ENCODE measurements at regions not wholly inside any gene's neighbourhood (a gene's known extent, or its start where the extent isn't known, plus 50 kb on each side); places are given as distances from the start of the nearest gene placed in this dataset.

DNA sequence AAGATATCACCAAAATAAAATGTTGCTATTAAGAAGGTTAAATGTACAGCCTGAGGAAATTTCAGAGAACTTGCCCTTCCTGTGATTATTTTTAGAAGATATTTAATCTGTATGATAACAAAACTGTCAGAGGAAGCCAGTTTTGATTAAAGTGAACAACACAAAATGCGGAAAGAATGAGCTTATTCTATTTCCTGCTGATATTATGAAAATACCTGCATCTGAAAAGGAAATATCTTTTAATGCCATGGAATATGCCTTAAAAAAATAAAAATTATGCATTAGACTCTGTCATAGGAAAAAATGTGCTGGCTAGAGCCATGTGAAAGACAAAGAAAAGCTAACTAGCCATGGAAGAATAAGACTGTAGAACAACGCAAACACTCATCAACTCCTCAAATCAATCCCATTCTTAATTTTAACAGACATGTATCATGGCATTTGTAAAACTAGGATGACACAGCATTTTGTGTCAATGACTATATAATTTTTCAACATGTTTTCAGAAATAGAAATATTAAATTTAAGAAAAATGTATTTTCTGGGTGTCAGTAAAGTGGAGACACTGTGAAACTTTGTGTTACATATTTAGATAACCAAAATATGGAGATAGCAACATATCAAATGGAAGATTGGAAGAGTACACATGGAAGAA lies 1768.2 kb downstream of the SUCLG1 start:
- DNase-seq (ENCODE audit: low read depth) = no peak

DNA sequence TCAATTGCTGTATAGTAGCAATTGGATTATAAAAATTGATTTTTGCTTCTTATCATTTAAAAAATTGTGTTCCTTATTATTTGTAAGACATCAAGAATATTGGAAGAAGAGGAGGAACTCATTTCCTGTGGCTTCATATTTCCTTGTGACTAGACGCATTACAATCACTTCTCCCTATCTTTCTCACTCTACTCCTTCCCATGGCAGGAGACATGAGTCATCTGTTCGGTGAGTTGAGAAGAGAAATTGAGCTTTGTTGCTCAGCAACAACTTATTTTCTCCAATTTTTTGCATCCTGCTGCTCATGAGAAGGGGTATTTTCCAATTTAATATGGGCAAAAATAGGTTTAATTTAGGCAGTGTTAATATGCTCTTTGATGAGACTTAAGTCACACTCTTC lies 1783.9 kb downstream of the SUCLG1 start:
- peak; percentile 24 for DNase-seq (ENCODE audit: low read depth)

DNA sequence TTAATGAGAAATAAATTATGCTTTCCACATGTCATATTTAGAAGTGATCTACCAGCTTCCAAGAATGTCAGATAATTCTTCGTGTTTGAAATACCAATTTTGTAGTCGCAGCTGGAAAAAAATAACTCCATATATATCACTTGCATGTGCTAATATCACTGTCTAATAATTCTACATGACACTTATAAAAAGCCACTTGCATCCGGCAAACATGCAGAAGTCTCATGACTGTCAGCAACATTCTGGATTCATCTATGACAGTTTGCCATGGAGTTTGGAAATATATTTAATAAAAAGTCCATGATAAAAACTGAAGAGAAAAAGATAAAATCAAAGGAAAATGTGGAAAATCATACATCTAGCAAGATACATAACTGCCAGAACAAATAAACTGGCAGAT lies 1784.4 kb downstream of the SUCLG1 start:
- DNase-seq (ENCODE audit: low read depth) = no peak

DNA sequence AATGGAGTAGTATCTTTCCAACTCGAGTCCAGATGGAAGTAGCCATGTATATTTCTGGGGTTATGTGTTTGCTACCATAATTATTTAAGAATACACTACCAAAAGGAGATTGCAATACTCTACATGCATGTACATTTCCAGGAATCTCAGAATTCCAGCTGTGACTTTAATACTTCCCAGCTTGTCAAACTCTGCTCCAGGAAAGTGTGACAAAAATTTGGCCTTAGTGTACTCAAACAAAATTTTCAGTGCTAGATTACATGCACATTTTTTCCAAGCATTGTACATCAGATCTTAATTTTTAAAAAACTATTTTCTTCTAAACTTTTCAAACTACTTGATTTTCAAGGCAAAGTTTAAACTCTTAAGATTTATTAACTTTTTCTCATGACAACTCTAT lies 1791.6 kb downstream of the SUCLG1 start:
- no peak for DNase-seq (ENCODE audit: low read depth)

DNA sequence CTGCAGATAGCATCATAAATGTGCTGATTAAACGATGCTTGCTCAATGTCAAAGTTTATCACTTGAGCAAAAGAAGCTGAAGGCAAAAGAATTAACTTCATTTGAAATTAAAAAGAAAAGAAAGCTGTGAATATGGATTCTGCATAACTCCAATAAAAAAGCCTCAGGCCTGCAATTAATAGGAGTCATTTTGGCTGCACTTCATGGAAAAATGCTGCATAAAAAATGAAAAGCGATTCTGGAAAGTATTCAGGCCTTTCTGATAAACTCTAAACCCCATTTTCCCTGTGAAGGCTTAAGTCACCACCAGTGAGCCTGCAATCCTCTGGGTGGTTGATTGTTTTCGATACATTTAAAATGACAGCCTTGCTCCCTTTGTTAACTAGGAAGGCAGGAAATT lies 1793.4 kb downstream of the SUCLG1 start:
- DNase-seq (ENCODE audit: low read depth) = no peak

DNA sequence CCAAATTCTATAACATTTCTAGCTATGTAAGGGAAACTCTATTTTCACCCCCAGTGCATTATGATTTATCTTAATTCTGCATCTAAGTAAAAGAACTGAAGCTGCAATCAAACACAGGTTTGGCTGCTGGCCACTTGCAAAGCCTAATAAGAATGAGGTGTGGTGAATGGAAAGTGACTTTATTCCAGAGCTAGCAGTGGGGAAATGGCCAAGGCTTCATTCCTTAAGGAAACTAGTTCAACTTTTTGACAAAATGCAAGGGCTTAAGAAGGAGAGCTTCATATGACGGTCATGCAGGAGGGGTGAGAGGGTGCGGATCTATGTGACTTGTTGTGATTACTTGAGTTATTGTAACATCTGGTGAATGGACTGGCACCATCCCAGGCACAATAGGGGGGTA lies 1802.0 kb downstream of the SUCLG1 start:
- DNase-seq (ENCODE audit: low read depth) = no peak

DNA sequence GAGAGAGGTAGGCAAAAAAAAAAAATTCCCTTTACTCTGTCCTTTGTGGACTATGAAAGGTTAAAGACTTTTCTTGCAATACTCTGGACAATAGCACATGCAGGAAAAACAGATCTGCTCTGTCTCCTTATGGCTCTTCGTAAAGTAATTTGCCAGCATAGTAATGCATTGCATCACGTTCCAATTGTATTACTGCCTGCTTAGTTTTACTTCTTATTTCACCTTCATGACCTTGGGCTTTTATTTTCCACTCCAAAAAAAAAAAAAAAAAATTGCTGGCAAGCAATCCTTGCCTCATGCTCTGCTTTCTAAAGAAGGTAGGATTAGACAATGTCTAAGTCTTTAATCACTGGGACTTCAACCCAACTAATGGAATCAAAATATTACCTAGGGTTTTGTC lies 1802.7 kb downstream of the SUCLG1 start:
- DNase-seq (ENCODE audit: low read depth) = no peak

DNA sequence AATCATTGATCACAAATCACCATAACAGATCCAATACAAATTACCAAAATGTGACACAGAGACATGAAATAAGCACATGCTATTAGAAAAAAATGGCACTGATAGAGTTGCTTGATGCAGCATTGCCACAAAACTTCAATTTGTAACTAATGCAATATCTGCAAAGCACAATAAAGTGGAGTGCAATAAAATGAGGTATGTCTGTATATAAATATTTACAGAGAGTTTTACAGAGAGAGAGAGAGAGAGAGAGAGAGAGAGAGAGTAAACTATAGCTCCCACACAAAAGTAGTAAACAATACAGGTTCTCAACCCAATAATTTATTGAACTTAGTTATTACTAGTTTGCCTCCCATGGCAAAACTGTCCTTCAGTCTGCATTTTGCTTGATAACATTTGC lies 1807.0 kb downstream of the SUCLG1 start:
- DNase-seq (ENCODE audit: low read depth) = no peak

DNA sequence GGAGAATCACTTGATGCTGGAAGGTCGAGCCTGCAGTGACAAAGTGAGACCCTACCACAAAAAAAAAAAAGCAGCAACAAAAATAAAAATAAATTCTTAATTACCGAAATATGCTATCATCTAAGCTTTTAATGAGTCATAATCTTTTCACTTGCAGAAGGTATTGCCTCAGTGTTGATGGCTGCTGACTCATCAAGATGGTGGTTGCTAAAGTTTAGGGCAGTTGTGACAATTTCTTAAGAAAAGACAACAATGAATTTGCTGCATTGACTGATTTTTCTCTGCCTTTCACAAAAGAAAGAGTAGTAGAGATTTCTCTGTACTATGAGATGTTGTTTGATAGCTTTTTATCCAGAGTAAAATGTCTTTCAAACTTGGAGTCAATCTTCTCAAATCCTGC lies 1809.0 kb downstream of the SUCLG1 start:
- peak; percentile 32 for DNase-seq (ENCODE audit: low read depth)

DNA sequence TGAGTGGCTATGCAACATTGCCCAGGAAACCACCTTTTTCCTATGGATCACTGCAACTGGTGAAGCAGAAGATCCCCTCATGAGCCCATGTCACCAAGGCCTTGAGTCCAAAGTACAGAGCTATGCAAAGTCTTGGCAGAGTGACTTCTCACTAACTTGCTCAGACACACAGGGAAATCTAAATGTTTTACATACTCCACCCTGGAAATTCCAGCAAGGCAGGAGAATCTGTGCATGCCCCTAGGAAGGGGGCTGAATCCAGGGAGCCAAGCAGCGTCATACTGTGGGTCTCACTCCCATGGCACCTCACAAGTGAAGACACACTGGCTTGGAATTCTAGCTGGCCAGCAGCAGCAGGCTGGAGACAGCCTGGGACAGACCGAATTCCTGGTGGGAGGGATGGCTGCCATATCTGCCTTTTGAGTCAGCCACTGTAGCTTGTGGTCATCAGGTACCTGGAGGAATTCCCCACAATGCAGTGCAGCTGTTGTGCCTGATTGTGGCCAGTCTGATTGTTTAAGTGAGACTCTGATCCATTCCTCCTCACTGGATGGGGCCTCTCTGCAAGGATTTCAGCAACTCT lies 1817.4 kb downstream of the SUCLG1 start:
- DNase-seq (ENCODE audit: low read depth) = no peak

DNA sequence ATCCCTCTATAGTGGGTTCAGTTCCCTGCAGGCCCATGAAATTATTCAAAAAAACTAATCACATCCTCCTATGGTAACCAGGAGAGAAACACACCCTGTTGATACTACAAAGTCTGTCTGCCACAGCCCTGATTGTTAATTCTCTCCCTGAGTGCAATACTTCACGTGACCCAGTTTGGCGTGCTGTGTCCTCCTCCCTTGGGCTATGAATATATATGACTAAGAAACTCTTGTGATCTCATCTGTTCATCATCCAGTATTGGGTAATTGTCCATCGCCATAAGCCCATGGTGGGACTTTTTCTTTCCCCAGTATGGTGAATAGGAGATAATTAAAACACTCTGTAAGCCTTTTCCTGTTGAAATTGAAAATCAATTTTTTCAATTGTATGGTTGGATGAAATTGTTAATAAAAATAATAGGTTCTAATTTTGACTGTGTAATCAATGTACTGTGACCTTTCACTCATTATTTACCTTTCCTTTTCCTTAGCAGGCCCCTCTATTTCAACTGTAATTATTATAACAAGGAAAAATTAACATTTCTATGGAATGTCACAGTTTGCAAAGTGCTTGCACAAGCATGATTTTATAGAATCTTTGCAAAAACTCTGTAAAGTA lies 1822.6 kb downstream of the SUCLG1 start:
- DNase-seq (ENCODE audit: low read depth) = peak; percentile 81

DNA sequence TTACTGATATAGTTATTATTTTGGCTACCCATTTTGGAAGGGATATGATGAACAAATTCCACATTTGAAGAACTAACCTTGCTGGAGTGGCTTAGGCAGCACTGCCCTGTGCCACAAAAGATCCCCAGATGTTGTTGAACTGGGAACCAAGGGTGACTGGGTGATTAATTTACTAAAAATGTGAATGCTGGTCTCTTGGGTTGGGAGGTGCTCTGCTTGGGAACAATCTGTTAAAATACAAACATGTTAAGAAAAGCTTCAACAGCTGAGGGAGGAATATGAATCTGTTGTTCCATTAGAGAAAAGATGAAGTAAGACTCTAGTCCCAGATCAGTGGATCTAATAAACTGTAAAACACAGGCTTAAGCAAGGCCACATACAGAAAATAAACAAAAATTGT lies 1860.1 kb downstream of the SUCLG1 start:
- no peak for DNase-seq (ENCODE audit: low read depth)

DNA sequence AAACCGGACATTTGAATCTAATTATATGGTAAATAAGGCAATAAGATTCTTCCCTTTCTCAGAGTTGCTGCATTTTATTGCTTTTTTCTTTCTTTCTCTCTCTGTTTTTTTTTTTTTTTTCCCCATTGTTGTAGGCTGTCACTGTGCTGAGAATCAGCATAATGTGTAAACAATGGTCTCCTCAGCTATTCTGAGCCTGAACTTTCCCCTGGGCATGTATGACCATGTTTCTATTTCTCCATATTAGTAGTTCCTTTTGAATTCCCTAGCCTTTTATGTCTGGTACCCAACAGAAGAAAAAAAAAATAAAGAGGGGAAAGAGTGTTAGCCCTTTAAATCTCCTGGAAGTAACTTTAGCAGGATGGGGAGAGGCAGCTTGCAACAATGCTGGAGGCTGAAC lies 1862.5 kb downstream of the SUCLG1 start:
- no peak for DNase-seq (ENCODE audit: low read depth)

DNA sequence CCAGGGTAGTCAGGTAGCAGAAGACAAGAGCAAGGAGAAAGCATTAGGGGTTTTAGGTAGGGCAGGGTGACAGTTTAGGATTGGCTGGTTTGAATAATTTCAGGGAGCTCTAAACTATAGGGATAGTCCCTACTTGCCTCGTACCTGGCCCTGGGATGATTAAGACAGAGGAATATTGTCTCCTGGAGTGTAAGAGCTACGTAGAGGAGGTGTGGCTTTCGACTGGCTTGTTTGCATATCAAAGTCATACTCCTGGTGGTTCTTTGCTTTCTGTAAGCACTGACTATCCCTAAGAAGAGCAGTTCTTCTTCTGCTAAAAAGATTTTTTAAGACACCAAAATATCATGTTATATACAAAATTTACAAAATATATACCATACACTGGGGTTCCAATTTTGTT lies 1867.4 kb downstream of the SUCLG1 start:
- DNase-seq (ENCODE audit: low read depth) = no peak

DNA sequence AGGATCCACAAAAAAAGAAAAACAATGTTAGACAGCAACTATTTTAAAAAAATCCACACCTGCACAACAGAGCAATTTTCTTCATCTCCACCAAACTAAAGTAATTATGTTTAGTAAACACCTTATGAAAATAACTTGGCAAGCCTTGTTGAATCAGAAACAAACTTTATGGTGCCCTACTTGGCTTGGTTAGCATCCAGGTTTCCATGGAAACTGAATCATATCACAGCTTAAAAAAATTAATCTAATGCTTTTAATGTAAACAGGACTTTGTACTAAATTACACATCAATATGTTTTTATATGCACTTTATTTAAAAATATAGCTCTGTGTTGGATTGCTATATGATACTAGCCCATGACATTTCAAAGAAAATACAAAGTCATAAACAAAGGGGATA lies 1882.4 kb downstream of the SUCLG1 start:
- no peak for DNase-seq (ENCODE audit: low read depth)

DNA sequence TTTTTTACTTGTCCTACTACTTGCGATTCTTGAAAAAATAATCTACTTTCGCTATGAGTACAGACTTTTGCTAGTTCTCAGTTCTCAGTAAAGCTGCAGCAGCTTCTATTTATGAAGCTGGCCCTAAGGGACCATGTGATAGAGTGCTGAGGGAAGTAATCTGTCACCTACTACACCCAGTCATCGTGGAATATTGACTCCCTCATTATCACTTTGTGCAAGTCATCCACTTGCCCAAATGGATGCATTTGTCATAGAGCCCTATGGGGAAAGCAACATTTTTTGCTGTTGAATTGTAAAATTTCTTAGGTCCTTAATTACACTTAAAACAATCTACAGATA lies 1919.8 kb downstream of the SUCLG1 start:
- no peak for DNase-seq (ENCODE audit: low read depth)

DNA sequence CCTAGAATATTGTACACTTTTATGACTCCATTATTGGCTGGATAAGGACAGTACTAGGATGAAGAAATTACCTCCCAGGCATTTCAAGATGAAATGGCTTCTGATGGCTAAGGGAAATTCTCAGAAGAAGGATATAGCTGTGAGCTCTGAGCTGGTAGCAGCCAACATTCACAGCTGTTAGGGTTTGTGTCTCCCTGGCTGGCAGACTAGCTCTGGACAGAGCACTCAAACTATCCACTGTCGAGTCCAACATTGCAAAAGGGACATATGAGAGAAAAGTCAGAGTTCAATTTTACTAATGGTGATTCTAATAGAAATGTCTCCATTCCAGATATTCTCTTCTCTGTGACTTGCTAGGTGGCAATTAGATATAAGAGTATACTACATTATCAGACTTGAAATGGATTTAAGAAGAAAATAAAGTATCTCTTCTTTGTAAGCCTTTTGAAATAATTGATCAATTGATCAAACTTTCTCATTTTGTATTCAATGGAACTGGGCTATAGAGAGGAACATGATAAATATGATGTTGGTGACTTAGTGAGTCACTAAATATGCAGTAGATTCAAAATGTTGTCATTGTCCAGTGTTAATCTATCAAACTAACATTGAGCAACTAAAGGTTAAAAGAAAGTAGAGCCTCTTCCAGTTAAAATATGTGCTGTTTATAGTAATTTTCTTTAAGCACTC lies 1920.3 kb downstream of the SUCLG1 start:
- DNase-seq (ENCODE audit: low read depth) = no peak

DNA sequence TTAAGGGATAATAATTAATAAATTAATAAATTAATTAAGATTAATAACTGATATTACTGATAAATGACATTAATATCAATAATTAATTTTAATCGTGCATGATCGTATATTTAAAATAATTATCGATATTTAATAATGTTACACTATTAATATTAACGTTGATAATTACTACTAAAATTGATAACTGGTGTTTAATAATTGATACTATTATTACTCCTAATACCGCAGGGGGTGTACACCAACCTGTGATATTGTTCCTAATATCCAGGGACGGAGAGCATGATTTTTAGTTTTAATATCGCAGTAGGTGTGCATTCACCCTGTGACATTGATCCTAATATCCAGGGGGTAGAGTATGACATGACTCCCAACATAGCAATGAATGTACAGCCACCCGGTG lies 1930.8 kb downstream of the SUCLG1 start:
- no peak for DNase-seq (ENCODE audit: low read depth)

DNA sequence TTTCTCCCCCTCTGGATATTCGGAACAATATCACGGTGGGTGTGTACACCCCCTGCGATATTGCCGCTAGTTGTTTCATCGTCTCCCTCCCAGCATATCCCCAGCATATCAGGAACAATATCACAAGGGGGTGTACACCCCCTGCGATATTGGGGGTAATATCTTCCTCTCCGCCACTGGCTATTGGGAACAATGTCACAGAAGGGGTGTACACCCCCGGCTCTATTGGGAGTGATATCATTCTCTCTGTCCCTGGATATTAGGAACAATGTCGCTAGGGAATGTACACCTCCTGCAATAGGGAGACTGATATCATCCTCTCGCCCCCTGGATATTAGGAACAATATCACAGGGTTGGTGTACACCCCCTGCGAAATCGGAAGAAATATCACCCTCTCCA lies 1932.0 kb downstream of the SUCLG1 start:
- DNase-seq (ENCODE audit: low read depth) = no peak

DNA sequence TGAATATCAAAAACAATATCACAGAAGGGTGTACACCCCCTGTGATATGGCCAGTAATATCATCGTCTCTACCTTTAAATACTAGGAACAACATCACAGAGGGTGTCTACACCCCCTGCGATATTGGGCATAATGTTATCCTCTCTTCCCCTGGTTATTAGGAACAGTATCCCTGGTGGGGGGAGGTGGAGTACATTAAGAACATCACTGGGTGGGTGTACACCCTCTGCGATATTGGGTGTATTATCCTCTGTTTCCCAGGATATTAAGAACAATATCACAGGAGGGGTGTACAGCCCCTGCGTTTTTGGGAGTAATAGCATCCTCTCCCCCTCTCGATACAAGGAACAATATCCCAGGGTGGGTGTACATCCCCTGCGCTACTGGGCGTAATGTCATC lies 1932.8 kb downstream of the SUCLG1 start:
- no peak for DNase-seq (ENCODE audit: low read depth)

DNA sequence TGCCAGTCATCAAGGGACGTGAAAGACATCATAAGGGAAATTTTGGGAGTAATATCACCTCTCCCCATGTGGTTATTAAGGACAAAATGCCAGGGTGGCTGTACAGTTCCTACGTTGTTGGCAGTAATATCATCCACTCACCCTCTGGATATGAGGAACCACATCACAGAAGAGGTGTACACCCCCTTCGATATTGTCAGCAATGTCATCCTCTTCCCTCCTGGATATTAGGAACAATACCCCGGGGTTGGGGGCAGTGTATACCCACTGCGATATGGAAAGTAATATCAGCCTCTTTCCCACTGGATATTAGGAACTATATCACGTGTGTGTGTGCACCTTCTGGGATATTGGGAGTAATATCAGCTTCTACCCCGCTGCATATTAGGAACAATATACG lies 1933.3 kb downstream of the SUCLG1 start:
- DNase-seq (ENCODE audit: low read depth) = no peak

DNA sequence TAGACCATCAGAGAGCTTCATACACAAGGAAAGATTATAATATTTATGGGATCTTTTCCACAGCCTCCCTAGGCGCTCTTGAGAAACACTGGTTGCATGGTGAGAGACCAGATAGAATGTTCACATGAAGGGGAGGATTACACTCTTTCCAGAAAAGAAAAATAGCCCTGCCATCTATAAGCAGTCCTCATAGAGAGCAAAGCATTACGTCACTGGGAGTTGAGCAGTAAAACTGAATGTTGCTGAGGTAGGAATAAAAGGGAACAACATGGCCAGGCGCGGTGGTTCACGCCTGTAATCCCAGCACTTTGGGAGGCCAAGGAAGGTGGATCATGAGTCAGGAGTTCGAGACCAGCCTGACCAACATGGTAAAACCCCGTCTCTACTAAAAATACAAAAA lies 1934.3 kb downstream of the SUCLG1 start:
- no peak for DNase-seq (ENCODE audit: low read depth)

DNA sequence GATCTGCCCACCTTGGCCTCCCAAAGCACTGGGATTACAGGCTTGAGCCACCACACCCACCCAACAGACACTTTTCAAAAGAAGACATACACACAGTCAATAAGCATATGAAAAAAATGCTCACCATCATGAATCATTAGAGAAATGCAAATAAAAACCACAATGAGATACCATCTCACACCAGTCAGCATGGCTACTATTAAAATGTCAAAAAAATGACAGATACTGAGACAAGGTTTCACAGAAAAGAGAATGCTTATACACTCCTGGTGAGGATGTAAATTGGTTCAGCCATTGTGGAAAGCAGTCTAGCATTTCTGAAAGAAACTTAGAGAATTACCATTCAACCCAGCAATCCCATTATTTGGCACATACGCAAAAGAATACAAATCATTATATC lies 1947.2 kb downstream of the SUCLG1 start:
- no peak for DNase-seq (ENCODE audit: low read depth)

DNA sequence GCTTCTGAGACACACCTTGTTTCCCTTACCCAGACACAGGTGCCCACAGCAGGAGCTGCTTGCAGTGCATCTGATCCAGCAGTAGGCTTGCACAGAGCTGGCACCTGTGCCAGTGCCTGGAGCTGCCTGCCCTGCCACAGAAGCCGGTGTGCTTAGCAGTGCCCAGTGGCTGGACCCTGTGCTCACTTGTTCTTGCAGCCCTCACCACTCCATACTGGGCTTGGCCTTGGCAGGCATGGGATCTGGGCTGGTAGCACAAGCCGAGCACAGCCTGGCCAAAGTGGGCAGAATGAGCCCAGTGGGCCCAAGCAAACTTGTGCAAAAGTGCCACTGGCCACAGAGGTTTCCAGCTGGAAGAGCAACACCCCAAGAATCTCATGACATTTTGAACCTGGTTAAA lies 1950.4 kb downstream of the SUCLG1 start:
- DNase-seq (ENCODE audit: low read depth) = no peak

Measured in HS-5 (cell line).